ENCODE measurements at regions not wholly inside any gene's neighbourhood (a gene's known extent, or its start where the extent isn't known, plus 50 kb on each side); places are given as distances from the start of the nearest gene placed in this dataset.
"Not testable (repeated sequence)": the region's sequence is repeated elsewhere in the genome, so short reads cannot be mapped to it uniquely, and the experiment has no call there.

DNA sequence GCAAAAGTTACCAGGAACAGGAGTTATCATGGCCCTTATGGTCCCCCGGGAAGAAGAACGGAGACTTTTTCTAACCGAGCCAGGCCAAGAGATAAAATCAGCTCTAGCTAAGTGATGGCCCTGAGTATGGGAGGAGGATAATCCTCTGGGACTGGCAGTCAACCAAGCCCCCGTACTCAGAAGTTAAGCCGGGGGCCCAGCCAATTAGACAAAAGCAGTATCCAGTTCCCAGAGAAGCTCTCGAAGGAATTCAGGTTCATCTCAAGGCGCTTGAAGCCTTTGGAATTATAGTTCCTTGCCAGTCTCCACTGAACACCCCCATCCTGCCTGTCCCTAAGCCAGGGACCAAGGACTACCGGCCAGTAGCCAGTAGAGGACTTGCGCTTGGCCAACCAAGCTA, 365.3 kb upstream of the TCF4 start:
- Histone ChIP-seq H3K36me3 (ENCODE audit: control insufficient read depth, insufficient read depth, low read length) (no peaks in the 10 kb centered on the region), H3K23ac (ENCODE audit: low read depth, low read length) (no peak overlapping the region), H2BK5ac (ENCODE audit: low read depth, low read length, poor library complexity, severe bottlenecking) (no peak overlapping the region), H2BK20ac (ENCODE audit: low read depth, low read length) (no peak overlapping the region), H3K4me1 (ENCODE audit: control insufficient read depth, insufficient read depth, low read length) (no peaks in the 10 kb centered on the region), H4K91ac (ENCODE audit: insufficient read depth, low read depth, low read length) (no peak overlapping the region), H3K9ac (ENCODE audit: low read depth, low read length) (no peak overlapping the region), H2BK120ac (ENCODE audit: low read depth, low read length) (no peak overlapping the region), H3K14ac (replicated peaks; ENCODE audit: low read depth, low read length) (no peak overlapping the region), H4K5ac (ENCODE audit: low read depth, low read length) (no peak overlapping the region), H4K8ac (ENCODE audit: low read depth in 2 of 2, low read length in 2 of 2) (no peak overlapping the region), H3K4me3 (ENCODE audit: insufficient read depth, low read depth, low read length) (no peak overlapping the region), H3K9me3 (ENCODE audit: control insufficient read depth, insufficient read depth, low read length) (no peaks in the 10 kb centered on the region), H2AK9ac (replicated peaks; ENCODE audit: low read depth, low read length, poor library complexity) (no peak overlapping the region), H3K4me2 (ENCODE audit: low read depth, low read length) (no peak overlapping the region), H3K4ac (ENCODE audit: low read depth, low read length) (no peak overlapping the region), H3K56ac (ENCODE audit: extremely low read depth, insufficient read depth, low read length) (no peak overlapping the region), H3K27me3 (ENCODE audit: control insufficient read depth, insufficient read depth, low read length) (no peaks in the 10 kb centered on the region), H3K9me1 (ENCODE audit: insufficient read depth, low read length) (no peaks in the 10 kb centered on the region), H3K27ac (ENCODE audit: insufficient read depth, low read length) (no peak overlapping the region), H3K79me1 (ENCODE audit: low read depth in 1 of 2, low read length in 2 of 2) (no peaks in the 10 kb centered on the region), H3K18ac (ENCODE audit: low read depth, low read length) (no peak overlapping the region), H4K20me1 (ENCODE audit: insufficient read depth, low read length) (no peaks in the 10 kb centered on the region), H2AFZ (replicated peaks; ENCODE audit: low read length, poor library complexity) (no peak overlapping the region), H2BK15ac (ENCODE audit: low read depth, low read length) (no peak overlapping the region), H2AK5ac (ENCODE audit: low read depth, low read length) (no peak overlapping the region)
- ATAC-seq (ENCODE audit: low read depth) (no peak), DNase-seq (no peak)
- no TSS peak for BruUV-seq (replicated peaks)
- 100% methylated on average over 2 of the region's 9 CpGs; no CpG with 5 or more reads in 1 of the 2 experiments for WGBS, 2 experiments (ENCODE audit: extremely low coverage in 2 of 2, insufficient read length in 1 of 2)
- POLR2A ChIA-PET (ENCODE audit: unreplicated experiment), result no interaction called here
- in situ Hi-C loops (cut with MboI; ENCODE audit: low sequenced_read_pairs) (no loop called here), dilution Hi-C loops (cut with HindIII; ENCODE audit: low sequenced_read_pairs, unreplicated experiment) (no loop called here), intact Hi-C loops (cut with micrococcal nuclease) (no loop called here)
- CTCF ChIA-PET, result no interaction called here
- no peak for TF ChIP-seq POLR2A (IDR thresholded peaks at IDR 0.05; ENCODE audit: low read depth, low read length)
- TF ChIP-seq SMC3 (IDR thresholded peaks at IDR 0.05; ENCODE audit: low read depth, low read length), result no peak
- no peak for TF ChIP-seq RCOR1 (IDR thresholded peaks at IDR 0.05; ENCODE audit: insufficient replicate concordance, low read length)
- TF ChIP-seq FOS (IDR thresholded peaks at IDR 0.05; ENCODE audit: low read depth, low read length), result no peak
- TF ChIP-seq ELK1 (IDR thresholded peaks at IDR 0.05; ENCODE audit: borderline replicate concordance, low read depth, low read length), result no peak
- TF ChIP-seq RFX5 (IDR thresholded peaks at IDR 0.05; ENCODE audit: low read depth, low read length), result no peak
- no peak for TF ChIP-seq NFE2L2 (IDR thresholded peaks at IDR 0.05; ENCODE audit: low read depth, low read length)
- no peak for TF ChIP-seq MAZ (IDR thresholded peaks at IDR 0.05; ENCODE audit: borderline replicate concordance, low read depth, low read length)
- no peak for TF ChIP-seq CHD1 (IDR thresholded peaks at IDR 0.05; ENCODE audit: low read depth, low read length)
- TF ChIP-seq MXI1 (IDR thresholded peaks at IDR 0.05; ENCODE audit: borderline replicate concordance, low read depth, low read length), result no peak

GRCh38 chr18:55951738-55952137, 363.7 kb upstream of the TCF4 start:
- H3K4me3 ChIP-seq (ENCODE audit: insufficient read depth, low read depth, low read length); H2AFZ ChIP-seq (replicated peaks; ENCODE audit: low read length, poor library complexity); H2BK5ac ChIP-seq (ENCODE audit: low read depth, low read length, poor library complexity, severe bottlenecking); BruUV-seq (replicated peaks); H2BK15ac ChIP-seq (ENCODE audit: low read depth, low read length); H4K5ac ChIP-seq (ENCODE audit: low read depth, low read length); H3K79me1 ChIP-seq (ENCODE audit: low read depth in 1 of 2, low read length in 2 of 2); H4K20me1 ChIP-seq (ENCODE audit: insufficient read depth, low read length); H2AK9ac ChIP-seq (replicated peaks; ENCODE audit: low read depth, low read length, poor library complexity); DNase-seq; ATAC-seq (ENCODE audit: low read depth); H3K4me1 ChIP-seq (ENCODE audit: control insufficient read depth, insufficient read depth, low read length); H3K56ac ChIP-seq (ENCODE audit: extremely low read depth, insufficient read depth, low read length); POLR2A ChIA-PET (ENCODE audit: unreplicated experiment); intact Hi-C loops (cut with micrococcal nuclease); H3K4me2 ChIP-seq (ENCODE audit: low read depth, low read length); H4K91ac ChIP-seq (ENCODE audit: insufficient read depth, low read depth, low read length); H3K18ac ChIP-seq (ENCODE audit: low read depth, low read length); H3K14ac ChIP-seq (replicated peaks; ENCODE audit: low read depth, low read length); CTCF ChIA-PET; H4K8ac ChIP-seq (ENCODE audit: low read depth in 2 of 2, low read length in 2 of 2); H3K36me3 ChIP-seq (ENCODE audit: control insufficient read depth, insufficient read depth, low read length); H3K27me3 ChIP-seq (ENCODE audit: control insufficient read depth, insufficient read depth, low read length); H2BK20ac ChIP-seq (ENCODE audit: low read depth, low read length); H3K9me3 ChIP-seq (ENCODE audit: control insufficient read depth, insufficient read depth, low read length); in situ Hi-C loops (cut with MboI; ENCODE audit: low sequenced_read_pairs); dilution Hi-C loops (cut with HindIII; ENCODE audit: low sequenced_read_pairs, unreplicated experiment); H3K23ac ChIP-seq (ENCODE audit: low read depth, low read length); H3K27ac ChIP-seq (ENCODE audit: insufficient read depth, low read length); H3K9me1 ChIP-seq (ENCODE audit: insufficient read depth, low read length); H2AK5ac ChIP-seq (ENCODE audit: low read depth, low read length); H3K9ac ChIP-seq (ENCODE audit: low read depth, low read length); H2BK120ac ChIP-seq (ENCODE audit: low read depth, low read length); H3K4ac ChIP-seq (ENCODE audit: low read depth, low read length): not testable (repeated sequence)
- no CpG with 5 or more reads among the region's 7 CpGs for WGBS, 2 experiments (ENCODE audit: extremely low coverage in 2 of 2, insufficient read length in 1 of 2)

Measured in IMR-90 (cell line).